GM23338 (cell line): ENCODE measurements at regions not wholly inside any gene's neighbourhood (a gene's known extent, or its start where the extent isn't known, plus 50 kb on each side); places are given as distances from the start of the nearest gene placed in this dataset.
"Not testable (repeated sequence)": the region's sequence is repeated elsewhere in the genome, so short reads cannot be mapped to it uniquely, and the experiment has no call there.

Experiments
- CREB1 ChIP-seq: fragments of 250-450 bp; sonication (Bioruptor Pico); IDR thresholded peaks from 2 replicates; pipeline ENCODE4 v1.5.0; 2020; ENCODE audit warnings: low read depth, mild to moderate bottlenecking, moderate library complexity
- EZH2 ChIP-seq: fragments of 200-600 bp; sonication (generic); IDR thresholded peaks from one replicate; pipeline ENCODE4 v1.8.0; 2017; ENCODE audit warnings: antibody characterized with exemption, mild to moderate bottlenecking, low read depth; ENCODE audit not compliant: unreplicated experiment
- EZH2phosphoT487 ChIP-seq: fragments of 200-600 bp; sonication (generic); IDR thresholded peaks from one replicate; pipeline ENCODE4 v1.8.1; 2018; ENCODE audit warnings: antibody characterized with exemption; ENCODE audit not compliant: unreplicated experiment
- POLR2AphosphoS5 ChIP-seq: IDR thresholded peaks from 2 replicates; pipeline ENCODE4 v1.6.1; 2016; ENCODE audit warnings: antibody characterized with exemption, low read depth
- ZNF331 ChIP-seq: fragments of 250-450 bp; sonication (Bioruptor Pico); IDR thresholded peaks from 2 replicates; pipeline ENCODE4 v1.5.0; 2020; ENCODE audit warnings: low read depth, mild to moderate bottlenecking, moderate library complexity
- TF ChIP-seq, protein P1 (sequence below), 2 experiments: fragments of 200-600 bp in 1 of 2; sonication (generic) in 1 of 2; conservative IDR thresholded peaks; 2 replicates each; pipeline versions ENCODE4 v1.5.1 to v1.6.1; 2016 to 2017; ENCODE audit warnings: antibody characterized with exemption in 2 of 2, low read depth in 2 of 2, mild to moderate bottlenecking in 2 of 2, moderate library complexity in 1 of 2
- TF ChIP-seq, protein P2 (sequence below): IDR thresholded peaks from one replicate; pipeline ENCODE4 v1.6.1; 2018; ENCODE audit warnings: antibody characterized with exemption; ENCODE audit not compliant: unreplicated experiment

DNA sequence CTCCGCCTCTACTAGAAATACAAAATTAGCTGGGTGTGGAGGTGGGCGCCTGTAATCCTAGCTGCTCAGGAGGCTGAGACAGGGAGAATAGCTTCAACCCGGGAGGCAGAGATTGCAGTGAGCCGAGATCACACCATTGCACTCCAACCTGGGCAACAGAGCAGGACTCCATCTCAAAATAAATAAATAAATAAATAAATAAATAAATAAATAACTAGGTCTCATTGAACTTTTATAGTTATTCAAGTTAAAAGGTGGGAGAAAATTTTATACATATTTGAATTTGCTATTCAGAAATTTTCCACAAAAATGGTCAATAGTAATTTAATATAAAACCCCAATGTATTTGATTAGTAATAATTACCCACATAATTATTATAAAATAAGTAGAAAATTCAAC, 593.9 kb upstream of the CDH10 start:
- TF ChIP-seq, protein P1, sequence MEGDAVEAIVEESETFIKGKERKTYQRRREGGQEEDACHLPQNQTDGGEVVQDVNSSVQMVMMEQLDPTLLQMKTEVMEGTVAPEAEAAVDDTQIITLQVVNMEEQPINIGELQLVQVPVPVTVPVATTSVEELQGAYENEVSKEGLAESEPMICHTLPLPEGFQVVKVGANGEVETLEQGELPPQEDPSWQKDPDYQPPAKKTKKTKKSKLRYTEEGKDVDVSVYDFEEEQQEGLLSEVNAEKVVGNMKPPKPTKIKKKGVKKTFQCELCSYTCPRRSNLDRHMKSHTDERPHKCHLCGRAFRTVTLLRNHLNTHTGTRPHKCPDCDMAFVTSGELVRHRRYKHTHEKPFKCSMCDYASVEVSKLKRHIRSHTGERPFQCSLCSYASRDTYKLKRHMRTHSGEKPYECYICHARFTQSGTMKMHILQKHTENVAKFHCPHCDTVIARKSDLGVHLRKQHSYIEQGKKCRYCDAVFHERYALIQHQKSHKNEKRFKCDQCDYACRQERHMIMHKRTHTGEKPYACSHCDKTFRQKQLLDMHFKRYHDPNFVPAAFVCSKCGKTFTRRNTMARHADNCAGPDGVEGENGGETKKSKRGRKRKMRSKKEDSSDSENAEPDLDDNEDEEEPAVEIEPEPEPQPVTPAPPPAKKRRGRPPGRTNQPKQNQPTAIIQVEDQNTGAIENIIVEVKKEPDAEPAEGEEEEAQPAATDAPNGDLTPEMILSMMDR (conservative IDR thresholded peaks at IDR 0.05; ENCODE audit: low read depth in 2 of 2) = not testable (repeated sequence)
- TF ChIP-seq POLR2AphosphoS5; EZH2; ZNF331 (CRISPR knock-in tag); EZH2phosphoT487; CREB1 (CRISPR knock-in tag): not testable (repeated sequence)
- TF ChIP-seq, protein P2, sequence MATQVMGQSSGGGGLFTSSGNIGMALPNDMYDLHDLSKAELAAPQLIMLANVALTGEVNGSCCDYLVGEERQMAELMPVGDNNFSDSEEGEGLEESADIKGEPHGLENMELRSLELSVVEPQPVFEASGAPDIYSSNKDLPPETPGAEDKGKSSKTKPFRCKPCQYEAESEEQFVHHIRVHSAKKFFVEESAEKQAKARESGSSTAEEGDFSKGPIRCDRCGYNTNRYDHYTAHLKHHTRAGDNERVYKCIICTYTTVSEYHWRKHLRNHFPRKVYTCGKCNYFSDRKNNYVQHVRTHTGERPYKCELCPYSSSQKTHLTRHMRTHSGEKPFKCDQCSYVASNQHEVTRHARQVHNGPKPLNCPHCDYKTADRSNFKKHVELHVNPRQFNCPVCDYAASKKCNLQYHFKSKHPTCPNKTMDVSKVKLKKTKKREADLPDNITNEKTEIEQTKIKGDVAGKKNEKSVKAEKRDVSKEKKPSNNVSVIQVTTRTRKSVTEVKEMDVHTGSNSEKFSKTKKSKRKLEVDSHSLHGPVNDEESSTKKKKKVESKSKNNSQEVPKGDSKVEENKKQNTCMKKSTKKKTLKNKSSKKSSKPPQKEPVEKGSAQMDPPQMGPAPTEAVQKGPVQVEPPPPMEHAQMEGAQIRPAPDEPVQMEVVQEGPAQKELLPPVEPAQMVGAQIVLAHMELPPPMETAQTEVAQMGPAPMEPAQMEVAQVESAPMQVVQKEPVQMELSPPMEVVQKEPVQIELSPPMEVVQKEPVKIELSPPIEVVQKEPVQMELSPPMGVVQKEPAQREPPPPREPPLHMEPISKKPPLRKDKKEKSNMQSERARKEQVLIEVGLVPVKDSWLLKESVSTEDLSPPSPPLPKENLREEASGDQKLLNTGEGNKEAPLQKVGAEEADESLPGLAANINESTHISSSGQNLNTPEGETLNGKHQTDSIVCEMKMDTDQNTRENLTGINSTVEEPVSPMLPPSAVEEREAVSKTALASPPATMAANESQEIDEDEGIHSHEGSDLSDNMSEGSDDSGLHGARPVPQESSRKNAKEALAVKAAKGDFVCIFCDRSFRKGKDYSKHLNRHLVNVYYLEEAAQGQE = not testable (repeated sequence)
